NCI-H1048 (cell line): ENCODE measurements at regions not wholly inside any gene's neighbourhood (a gene's known extent, or its start where the extent isn't known, plus 50 kb on each side); places are given as distances from the start of the nearest gene placed in this dataset.
"Not testable (repeated sequence)": the region's sequence is repeated elsewhere in the genome, so short reads cannot be mapped to it uniquely, and the experiment has no call there.

Source experiments
- DNase-seq: peaks from one replicate; lab custom pipeline; 2025; lab: John Stamatoyannopoulos, UW

DNA sequence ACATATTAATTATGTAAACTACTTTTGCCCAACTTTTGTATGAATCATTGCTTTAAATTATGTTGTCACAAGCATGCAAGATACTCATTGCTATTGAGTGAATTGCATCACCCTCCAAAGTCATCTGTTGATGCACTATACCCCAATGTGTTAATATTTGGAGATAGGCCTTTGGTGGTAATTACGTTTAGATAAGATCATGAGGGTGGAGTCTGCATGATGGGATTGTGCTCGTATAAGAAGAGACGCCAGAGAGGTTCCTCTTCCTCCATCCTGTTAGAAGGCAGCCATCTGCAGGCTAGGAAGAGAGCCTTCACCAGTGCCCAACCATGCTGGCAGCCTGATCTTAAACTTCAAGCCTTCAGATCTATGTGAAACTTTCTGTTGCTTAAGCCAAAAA, 95.3 kb upstream of the MAGI2 start:
- no peak for DNase-seq

DNA sequence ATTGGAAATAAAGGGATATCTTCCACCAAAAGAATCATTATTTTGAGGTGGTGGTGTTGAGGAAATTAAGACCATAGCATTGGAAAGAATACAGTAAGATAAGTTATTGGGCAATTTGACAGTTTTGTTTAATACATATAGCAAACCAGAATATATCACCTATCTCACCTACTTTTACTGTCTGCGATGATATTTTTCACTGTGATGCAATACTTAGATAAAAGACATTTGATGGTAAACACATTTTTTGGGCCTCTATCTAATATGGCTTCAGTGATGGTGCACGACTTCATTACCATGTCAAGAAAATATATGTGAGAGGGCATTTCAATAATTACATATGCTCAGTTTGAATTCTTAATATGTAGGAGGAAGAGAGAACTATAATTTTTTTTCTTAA, 93.7 kb upstream of the MAGI2 start:
- DNase-seq: no peak

DNA sequence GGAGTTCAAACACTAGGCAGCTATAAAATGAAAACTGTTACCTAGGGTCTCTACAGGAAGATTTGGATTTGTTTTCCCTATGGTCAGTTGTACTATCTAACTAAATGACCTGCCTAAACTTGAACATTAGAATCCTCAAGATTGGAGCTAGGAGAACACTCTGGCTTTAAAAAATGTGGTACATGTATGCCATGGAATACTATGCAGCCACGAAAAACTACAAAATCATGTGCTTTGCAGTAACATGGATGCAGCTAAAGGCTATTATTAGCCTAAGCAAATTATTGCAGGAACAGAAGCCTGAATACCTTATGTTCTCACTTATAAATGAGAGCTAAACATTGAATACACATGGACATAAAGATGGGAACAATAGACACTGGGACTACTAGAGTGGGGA, 87.1 kb upstream of the MAGI2 start:
- no peak for DNase-seq

DNA sequence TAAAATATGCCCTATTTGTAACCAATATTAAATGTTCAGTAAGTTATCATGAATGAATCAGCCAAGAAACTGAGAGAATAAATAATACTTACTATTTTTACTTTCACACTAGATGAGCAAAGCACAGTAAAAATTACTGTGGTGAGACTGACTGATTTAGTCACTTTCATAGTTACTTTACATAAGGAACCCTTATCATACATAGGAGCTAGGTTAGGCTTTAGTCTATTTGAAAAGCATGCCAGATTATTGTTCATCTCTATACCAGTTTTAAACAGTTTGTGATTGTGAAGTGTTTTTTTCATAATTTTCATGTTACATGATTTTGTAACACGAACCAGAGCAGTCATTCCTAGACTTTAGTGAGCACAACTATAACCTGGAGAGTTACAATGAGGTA, 80.7 kb upstream of the MAGI2 start:
- no peak for DNase-seq

DNA sequence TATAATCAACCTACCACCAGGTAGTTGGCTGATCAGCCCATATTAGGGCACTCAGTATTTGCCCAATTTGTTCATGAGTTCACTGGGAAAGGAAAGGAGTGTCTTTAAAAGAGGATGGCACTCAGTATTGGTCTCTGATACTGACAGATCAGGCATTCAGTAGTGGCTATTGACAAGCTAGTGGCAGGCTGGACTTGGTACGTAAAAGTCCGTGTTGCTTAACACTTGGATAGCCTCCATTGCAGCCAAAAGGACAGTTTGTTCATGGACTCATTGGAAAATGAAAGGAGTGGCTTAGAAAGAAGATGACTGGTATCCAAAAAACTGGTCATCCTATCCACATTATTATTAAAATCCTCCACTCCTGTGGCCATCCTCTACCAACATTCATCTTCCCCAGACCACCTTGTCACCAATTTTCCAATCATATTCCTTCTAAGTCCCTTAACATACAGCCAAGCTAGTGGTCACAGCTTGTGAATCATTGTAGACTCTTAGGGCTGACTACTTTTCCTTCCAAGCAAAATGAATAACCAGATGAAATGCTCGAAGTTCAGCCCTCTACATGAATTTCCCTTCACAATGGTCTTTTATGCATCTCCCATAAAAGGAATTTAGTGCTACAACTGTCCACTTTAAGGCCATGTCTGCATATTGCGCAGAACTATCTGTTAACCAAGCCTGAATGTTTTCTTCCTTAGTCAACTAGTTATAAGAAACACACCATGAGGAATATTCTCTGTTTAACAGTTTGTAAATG, 78.6 kb upstream of the MAGI2 start:
- DNase-seq: no peak

DNA sequence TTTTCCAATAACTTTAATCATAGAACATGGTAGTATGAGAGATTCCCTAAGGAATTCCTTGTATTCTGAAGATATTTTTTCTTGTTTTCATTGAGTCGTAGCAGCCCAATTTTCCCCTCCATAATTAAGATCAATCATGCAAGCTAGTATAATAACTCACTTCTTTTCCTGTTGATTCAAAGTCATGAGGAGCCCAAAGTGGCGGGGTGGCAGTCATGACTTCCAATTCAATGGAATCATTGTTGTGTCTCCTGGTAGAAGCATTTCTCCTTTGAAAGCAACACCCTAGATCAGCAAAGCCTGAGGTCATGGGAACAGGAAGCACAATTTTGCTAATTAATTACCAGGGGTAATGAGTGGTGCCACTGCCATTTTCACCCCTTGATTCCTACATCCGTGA, 77.6 kb upstream of the MAGI2 start:
- DNase-seq: no peak

DNA sequence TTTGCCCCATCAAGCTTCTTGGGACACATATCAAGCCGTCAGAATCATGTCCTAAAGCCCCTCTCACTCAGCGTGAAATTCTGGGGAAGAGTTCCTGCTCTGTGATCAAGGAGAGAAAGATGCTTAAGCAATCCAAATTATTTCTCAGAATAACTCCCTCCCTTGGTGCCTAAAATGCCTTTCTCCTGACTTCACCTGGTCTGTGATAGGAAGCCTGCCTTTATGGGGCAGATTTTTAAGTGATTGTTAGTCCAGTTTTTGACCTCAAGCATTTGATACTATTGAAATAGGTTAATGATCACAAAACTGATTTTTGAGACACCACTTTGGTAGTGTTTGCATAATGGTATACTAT, 76.4 kb upstream of the MAGI2 start:
- DNase-seq: no peak

DNA sequence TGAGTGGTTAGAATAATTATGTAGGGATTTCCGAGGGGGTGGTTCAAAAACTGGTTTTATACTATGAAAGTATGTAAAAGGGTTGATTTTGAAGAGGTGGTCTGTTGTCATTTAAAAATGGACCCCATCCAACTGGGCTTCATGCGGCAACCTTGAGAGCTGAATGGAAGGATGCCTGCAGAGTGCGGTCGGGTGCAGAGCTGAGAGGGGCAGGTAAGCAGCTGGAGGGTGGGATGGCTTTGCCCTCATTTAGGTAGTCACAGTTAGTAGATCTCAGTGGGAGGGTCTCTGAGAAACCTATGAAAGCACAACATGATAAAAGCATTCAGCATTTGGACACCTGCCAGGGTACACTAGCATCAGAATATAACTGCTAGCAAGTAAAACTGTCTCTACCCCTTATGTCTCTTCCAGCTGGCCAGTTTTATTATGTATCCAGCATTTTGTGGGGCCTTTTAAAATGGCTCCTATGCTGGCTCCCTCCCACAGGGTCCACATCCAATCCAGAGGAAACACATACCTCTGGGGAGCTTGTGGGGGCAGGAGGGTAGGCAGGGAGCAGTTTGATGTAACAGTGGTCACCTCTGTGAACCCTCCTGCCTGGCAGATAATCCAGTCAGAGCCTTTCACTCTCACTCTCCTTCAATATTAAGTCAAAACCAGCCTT, 75.9 kb upstream of the MAGI2 start:
- DNase-seq: no peak

DNA sequence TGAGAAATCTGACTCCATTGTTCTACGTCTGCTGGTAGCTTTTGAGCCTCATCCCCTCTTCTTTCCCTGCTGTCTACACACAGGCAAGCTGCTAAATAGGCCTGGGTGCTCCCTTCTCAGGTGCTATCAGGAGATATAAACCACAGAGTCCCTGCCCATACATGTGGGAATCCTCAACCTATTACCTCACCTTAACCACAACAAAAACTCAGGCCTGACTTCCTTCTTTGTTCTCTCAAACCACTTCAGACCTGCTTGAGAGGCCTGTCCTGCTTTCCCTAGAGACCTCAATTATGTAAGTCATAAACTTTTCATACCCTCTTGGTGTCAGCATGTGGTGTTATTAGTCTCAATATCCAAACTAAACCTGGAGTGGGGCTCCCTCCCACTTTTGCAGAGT, 75.0 kb upstream of the MAGI2 start:
- no peak for DNase-seq

DNA sequence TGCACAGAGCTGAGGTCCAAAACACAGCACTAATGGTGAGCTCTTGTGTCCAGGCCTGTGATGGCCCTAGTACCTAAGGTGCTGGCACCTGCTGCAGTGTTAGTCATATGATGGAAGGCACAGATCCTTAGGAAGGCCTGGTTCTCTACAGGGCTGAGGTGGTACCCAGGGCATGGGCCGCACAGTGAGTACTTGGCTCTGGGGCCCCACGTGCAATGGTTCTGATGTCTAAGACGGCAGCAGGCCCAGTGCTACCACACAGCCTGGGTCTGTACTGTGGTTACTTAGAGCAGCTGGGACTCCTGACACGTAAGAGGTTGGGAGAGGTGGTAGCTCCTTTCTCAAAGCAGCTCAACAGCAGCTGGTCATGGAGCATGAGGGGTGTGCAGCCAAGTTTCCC, 70.6 kb upstream of the MAGI2 start:
- DNase-seq: no peak

DNA sequence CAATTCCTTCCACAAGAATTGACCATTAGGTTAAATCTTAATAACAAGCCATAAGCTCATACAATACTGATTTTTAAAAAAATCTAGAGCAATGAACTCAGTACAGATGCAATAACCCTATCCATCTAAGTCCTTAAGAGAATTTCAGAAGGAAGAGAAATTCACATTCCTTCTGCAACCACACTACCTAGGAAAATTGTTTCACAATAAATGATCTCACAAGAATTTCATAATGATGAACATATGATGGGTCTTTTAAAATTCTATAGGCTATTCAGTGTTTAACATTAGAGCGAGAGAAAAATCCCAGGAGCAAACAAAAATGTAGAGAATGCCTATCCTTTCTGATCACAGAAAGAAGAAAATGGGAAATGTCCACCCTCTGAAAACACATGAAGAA, 70.0 kb upstream of the MAGI2 start:
- no peak for DNase-seq

DNA sequence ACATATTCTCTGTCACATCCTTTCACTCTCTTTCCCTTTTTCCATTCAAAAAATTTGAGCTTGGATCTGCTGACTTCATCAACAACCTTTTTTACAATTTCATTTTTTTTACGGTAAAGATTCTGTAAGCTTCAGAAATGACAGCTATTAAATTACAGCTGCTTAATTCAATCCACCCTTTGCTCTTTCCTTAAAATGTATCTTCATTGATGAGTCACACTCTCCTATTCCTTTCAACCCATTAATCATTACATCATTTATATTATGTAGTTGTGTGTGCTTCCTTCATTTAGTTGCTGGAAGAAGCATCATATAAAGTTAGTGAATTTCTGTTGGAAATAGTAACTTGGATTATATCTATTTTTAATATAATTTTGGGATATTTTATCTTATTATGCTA, 67.1 kb upstream of the MAGI2 start:
- DNase-seq: no peak

DNA sequence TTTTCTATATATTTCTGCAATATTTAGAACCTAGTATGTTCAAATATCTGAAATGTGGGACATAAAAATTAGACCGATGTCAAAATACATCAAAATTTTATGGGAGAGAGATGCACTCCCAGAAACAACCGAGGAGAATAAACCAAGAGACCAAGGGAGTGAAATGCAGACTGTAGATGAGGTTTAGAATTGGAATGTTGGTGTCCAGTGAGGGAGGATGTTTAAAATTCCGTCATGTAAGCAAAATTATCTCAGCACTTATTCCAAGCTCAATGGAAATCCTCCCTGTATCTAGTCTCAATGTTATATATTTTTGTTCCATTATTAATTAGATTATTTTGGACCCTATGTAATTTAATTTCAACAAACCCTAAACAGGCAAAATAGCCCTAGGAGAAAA, 61.9 kb upstream of the MAGI2 start:
- DNase-seq: no peak

DNA sequence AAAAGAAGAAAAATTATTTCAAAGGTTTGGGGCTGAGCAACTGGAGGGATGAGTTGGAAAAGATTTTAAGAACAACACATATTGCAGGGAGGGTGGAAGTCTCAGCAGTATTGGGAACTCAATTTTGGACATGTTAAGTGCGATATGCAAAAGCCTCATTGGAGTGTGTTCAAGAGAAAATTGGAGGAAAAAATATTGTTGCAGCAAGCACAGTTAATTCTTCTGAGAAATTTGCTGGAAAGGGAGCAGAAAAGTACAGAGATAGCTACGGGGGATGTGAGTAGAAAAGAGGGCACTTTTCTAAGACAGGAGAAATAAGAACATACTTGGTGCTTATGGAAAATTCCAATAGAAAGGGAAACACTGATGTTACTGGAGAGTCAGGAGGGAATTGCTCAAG, 59.8 kb upstream of the MAGI2 start:
- no peak for DNase-seq

DNA sequence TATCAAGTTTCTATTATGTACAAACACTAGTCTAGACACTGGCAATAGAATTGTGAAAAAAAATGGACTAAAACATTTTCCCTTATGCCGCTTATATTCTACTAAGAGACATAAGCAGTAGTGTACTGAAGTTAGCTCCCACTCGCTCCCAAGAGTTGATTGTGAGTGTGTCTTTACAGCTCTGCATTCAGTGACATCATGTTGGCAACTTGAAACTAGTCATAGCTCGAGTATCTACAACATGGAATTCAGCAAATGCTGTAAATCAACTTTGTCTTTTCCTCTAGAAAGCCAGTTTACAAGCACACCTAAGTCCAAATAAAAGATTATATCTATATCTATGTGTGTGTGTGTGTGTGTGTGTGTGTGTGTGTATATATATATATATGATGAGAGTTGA, 58.8 kb upstream of the MAGI2 start:
- no peak for DNase-seq

DNA sequence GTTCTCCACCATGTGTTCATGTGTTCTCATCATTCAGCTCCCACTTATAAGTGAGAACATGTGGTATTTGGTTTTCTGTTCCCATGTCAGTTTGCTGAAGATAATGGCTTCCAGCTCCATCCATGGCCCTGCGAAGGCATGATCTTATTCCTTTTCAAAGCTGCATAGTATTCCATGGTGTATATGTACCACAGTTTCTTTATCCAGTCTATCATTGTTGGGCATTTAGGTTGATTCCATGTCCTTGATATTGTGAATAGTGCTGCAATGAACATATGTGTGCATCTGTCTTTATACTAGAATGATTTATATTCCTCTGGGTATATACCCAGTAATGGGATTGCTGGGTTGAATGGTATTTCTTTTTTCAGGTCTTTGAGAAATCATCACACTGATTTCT, 57.6 kb upstream of the MAGI2 start:
- DNase-seq: not testable (repeated sequence)

DNA sequence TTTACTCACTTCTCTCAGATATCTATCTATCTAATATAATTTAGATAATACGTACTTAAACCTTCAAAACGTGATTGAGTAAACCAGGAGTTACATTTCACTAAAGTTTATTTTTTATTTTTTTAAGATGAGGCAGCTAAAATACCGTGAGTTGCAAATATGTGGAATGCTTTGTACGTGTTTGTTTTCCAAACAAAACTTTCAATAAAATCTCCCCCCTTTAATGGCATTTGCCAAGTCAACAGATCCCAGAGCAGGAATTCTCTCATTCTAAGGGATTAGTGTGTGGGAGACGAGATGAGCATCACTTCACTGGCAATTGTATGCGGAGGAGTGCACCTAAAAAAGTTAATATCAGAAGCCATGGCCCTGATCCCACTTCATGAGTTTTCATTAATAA, 53.7 kb upstream of the MAGI2 start:
- DNase-seq: no peak

DNA sequence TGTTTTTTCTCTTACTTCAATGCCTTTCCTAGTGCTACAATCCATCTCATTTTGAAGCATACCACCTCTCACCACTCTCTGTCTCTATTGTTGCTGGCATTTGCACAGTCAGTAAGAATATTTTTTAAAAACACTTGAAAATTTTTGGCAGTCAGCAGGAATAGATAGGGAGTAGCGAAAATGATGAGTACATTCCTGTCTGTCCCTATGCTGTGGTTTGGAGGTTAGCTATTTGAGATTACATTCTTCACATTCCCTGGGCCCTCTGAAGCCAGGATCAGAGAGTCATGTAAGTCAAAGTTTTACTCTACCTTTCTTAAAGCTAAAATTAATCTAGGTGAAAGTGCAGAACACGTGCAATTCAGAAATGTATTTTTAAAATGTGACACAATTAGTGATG, 53.0 kb upstream of the MAGI2 start:
- DNase-seq: no peak

DNA sequence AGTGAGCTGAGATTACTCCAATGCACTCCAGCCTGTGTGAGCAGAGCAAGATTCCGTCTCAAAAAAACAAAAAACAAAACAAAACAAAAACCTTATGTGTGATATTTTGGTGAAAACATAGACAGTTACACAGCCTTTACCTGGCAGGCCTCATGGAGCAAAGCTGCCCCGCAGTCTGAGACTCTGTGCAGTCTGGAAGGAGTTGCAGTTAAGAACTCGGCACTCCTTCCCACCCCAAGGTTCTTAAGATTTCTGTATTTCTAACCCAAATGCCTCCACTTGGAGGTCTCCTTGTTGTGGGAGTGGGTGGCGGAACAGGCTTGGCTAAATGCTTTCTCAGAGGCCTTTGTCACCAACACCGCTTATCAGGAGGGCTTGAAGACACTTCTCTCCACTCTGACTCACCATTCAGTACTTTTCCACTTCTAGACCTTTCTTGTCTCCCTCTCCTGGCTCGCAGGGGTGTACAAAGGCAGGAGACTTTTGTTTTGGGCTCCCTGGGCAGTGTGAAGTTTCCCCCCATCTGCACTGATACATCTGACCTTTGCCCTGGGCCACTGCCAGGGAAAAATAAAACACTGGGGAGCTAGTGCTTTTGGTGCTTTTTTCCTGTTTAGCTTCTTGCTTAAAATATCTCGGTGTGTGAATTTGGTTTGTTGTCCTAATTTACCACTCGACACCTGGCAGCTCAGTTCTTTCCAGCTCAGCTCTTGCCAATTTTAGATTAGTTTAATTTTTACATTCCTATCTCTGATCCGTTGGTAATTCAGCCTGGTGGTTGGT, 51.3 kb upstream of the MAGI2 start:
- no peak for DNase-seq
